Neural cell (in vitro differentiated cells): ENCODE measurements at regions not wholly inside any gene's neighbourhood (a gene's known extent, or its start where the extent isn't known, plus 50 kb on each side); places are given as distances from the start of the nearest gene placed in this dataset.

Experiments used
- EP300 ChIP-seq: fragments of 450-650 bp; conservative IDR thresholded peaks from 2 replicates; pipeline ENCODE4 v1.6.1; 2014; ENCODE audit warnings: antibody characterized with exemption, mild to moderate bottlenecking, moderate library complexity; ENCODE audit not compliant: poor library complexity, severe bottlenecking
- EZH2 ChIP-seq: fragments of 200-600, 300-800 bp; shearing (Covaris generic), sonication (generic); IDR thresholded peaks from 2 replicates; pipeline ENCODE4 v1.6.1; 2014; ENCODE audit warnings: antibody characterized with exemption, low read length, borderline replicate concordance, mild to moderate bottlenecking; ENCODE audit not compliant: insufficient read depth, poor library complexity, severe bottlenecking
- MXI1 ChIP-seq: fragments of 450-650 bp; conservative IDR thresholded peaks from 2 replicates; pipeline ENCODE4 v1.6.1; 2014; ENCODE audit warnings: antibody characterized with exemption, mild to moderate bottlenecking; ENCODE audit not compliant: poor library complexity, severe bottlenecking
- POLR2AphosphoS5 ChIP-seq: IDR thresholded peaks from 2 replicates; pipeline ENCODE4 v1.6.1; 2012
- SMC3 ChIP-seq: fragments of 450-650 bp; conservative IDR thresholded peaks from 2 replicates; pipeline ENCODE4 v1.6.1; 2014; ENCODE audit warnings: antibody characterized with exemption, mild to moderate bottlenecking, moderate library complexity; ENCODE audit not compliant: poor library complexity
- TAF1 ChIP-seq: IDR thresholded peaks from 2 replicates; pipeline ENCODE4 v1.6.1; 2012; ENCODE audit warnings: low read depth
- TF ChIP-seq, protein P1 (sequence below): fragments of 450-650 bp; IDR thresholded peaks from 2 replicates; pipeline ENCODE4 v1.5.1; 2014; ENCODE audit warnings: antibody characterized with exemption, mild to moderate bottlenecking, moderate library complexity; ENCODE audit not compliant: poor library complexity, severe bottlenecking

GRCh38 chr2:146869328-146869727 lies 975.5 kb upstream of the ACVR2A start:
- TF ChIP-seq POLR2AphosphoS5 (no peak), EZH2 (no peak), SMC3 (no peak), MXI1 (no peak), EP300 (no peak), TAF1 (no peak)
- TF ChIP-seq, protein P1, sequence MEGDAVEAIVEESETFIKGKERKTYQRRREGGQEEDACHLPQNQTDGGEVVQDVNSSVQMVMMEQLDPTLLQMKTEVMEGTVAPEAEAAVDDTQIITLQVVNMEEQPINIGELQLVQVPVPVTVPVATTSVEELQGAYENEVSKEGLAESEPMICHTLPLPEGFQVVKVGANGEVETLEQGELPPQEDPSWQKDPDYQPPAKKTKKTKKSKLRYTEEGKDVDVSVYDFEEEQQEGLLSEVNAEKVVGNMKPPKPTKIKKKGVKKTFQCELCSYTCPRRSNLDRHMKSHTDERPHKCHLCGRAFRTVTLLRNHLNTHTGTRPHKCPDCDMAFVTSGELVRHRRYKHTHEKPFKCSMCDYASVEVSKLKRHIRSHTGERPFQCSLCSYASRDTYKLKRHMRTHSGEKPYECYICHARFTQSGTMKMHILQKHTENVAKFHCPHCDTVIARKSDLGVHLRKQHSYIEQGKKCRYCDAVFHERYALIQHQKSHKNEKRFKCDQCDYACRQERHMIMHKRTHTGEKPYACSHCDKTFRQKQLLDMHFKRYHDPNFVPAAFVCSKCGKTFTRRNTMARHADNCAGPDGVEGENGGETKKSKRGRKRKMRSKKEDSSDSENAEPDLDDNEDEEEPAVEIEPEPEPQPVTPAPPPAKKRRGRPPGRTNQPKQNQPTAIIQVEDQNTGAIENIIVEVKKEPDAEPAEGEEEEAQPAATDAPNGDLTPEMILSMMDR: no peak
